Astrocyte (in vitro differentiated cells and primary cell): ENCODE measurements at regions not wholly inside any gene's neighbourhood (a gene's known extent, or its start where the extent isn't known, plus 50 kb on each side); places are given as distances from the start of the nearest gene placed in this dataset.

ENCODE experiments used
- EZH2 ChIP-seq: IDR thresholded peaks from 2 replicates; pipeline ENCODE4 v1.6.1; 2012; ENCODE audit warnings: mild to moderate bottlenecking, low read length, inconsistent platforms; ENCODE audit not compliant: insufficient read depth
- TF ChIP-seq, protein P1 (sequence below): IDR thresholded peaks from 2 replicates; pipeline ENCODE4 v1.5.1; 2011; ENCODE audit warnings: low read depth, mild to moderate bottlenecking, inconsistent platforms, low read length, moderate library complexity; ENCODE audit not compliant: insufficient read depth

DNA sequence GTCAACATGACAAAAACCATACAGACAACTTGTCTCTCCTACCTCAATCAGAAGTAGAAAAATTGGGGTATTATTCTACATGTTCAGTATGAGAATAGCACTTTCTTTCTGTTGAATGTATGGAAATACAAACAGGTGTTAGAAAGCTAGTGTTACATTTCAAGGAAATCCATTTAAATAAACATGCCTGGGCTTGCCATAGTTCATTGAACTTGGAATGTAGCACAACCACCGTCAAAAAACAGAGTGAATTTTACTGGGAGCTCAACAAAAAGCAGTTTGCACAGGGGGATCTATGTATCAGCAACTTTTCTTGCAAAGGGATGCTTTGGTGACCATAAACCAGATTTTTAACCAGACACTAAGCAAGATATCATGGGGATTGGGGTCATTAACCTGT is 307.9 kb upstream of the SMARCA2 start:
- TF ChIP-seq, protein P1, sequence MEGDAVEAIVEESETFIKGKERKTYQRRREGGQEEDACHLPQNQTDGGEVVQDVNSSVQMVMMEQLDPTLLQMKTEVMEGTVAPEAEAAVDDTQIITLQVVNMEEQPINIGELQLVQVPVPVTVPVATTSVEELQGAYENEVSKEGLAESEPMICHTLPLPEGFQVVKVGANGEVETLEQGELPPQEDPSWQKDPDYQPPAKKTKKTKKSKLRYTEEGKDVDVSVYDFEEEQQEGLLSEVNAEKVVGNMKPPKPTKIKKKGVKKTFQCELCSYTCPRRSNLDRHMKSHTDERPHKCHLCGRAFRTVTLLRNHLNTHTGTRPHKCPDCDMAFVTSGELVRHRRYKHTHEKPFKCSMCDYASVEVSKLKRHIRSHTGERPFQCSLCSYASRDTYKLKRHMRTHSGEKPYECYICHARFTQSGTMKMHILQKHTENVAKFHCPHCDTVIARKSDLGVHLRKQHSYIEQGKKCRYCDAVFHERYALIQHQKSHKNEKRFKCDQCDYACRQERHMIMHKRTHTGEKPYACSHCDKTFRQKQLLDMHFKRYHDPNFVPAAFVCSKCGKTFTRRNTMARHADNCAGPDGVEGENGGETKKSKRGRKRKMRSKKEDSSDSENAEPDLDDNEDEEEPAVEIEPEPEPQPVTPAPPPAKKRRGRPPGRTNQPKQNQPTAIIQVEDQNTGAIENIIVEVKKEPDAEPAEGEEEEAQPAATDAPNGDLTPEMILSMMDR = no peak
- no peak for TF ChIP-seq EZH2
